HEK293T (cell line): ENCODE measurements at regions not wholly inside any gene's neighbourhood (a gene's known extent, or its start where the extent isn't known, plus 50 kb on each side); places are given as distances from the start of the nearest gene placed in this dataset.

Experiments
- CTCF ChIA-PET: fragments of 350-600 bp; formaldehyde crosslinking; extraction: SDS; loops from one replicate; lab custom pipeline; 2021; ENCODE audit warnings: antibody characterized with exemption, inconsistent platforms; lab: Yijun Ruan, JAX
- POLR2A ChIA-PET: fragments of 350-600 bp; formaldehyde crosslinking; extraction: SDS; loops from one replicate; lab custom pipeline; 2020; ENCODE audit warnings: antibody characterized with exemption, inconsistent platforms; lab: Yijun Ruan, JAX
- DNase-seq: peaks from one replicate; pipeline ENCODE4 v3.0.0; 2012; ENCODE audit warnings: mixed read lengths; ENCODE audit errors: extremely low spot score
- ARNT ChIP-seq: fragments of 450-650 bp; IDR thresholded peaks from 2 replicates; pipeline ENCODE4 v1.6.1; 2017; ENCODE audit warnings: mild to moderate bottlenecking
- BHLHE40 ChIP-seq: fragments of 450-650 bp; IDR thresholded peaks from 2 replicates; pipeline ENCODE4 v1.6.1; 2016; ENCODE audit warnings: mild to moderate bottlenecking, moderate library complexity, borderline replicate concordance
- CTBP1 ChIP-seq: fragments of 450-650 bp; IDR thresholded peaks from 2 replicates; pipeline ENCODE4 v1.6.1; 2016; ENCODE audit warnings: borderline replicate concordance
- ELF4 ChIP-seq: fragments of 450-650 bp; IDR thresholded peaks from 2 replicates; pipeline ENCODE4 v1.6.1; 2017; ENCODE audit warnings: antibody characterized with exemption
- FOXA1 ChIP-seq: fragments of 450-650 bp; IDR thresholded peaks from 2 replicates; pipeline ENCODE4 v1.6.1; 2016; ENCODE audit warnings: mild to moderate bottlenecking
- FOXK2 ChIP-seq: fragments of 450-650 bp; IDR thresholded peaks from 2 replicates; pipeline ENCODE4 v1.6.1; 2016; ENCODE audit warnings: mild to moderate bottlenecking
- FOXM1 ChIP-seq: fragments of 450-650 bp; IDR thresholded peaks from 2 replicates; pipeline ENCODE4 v1.6.1; 2017; ENCODE audit warnings: mild to moderate bottlenecking, borderline replicate concordance
- HDGF ChIP-seq: fragments of 450-650 bp; IDR thresholded peaks from 2 replicates; pipeline ENCODE4 v1.6.1; 2017; ENCODE audit warnings: antibody characterized with exemption, borderline replicate concordance
- L3MBTL2 ChIP-seq: fragments of 450-650 bp; conservative IDR thresholded peaks from 2 replicates; pipeline ENCODE4 v1.6.1; 2016; ENCODE audit warnings: mild to moderate bottlenecking
- LEF1 ChIP-seq: fragments of 450-650 bp; IDR thresholded peaks from 2 replicates; pipeline ENCODE4 v1.6.1; 2017; ENCODE audit warnings: mild to moderate bottlenecking, borderline replicate concordance
- NFRKB ChIP-seq: fragments of 450-650 bp; IDR thresholded peaks from 2 replicates; pipeline ENCODE4 v1.6.1; 2016; ENCODE audit warnings: mild to moderate bottlenecking, moderate library complexity
- PKNOX1 ChIP-seq: fragments of 450-650 bp; IDR thresholded peaks from 2 replicates; pipeline ENCODE4 v1.6.1; 2016
- SP1 ChIP-seq: fragments of 450-650 bp; IDR thresholded peaks from 2 replicates; pipeline ENCODE4 v1.6.1; 2017
- SUZ12 ChIP-seq: fragments of 450-650 bp; IDR thresholded peaks from 2 replicates; pipeline ENCODE4 v1.6.1; 2016; ENCODE audit warnings: mild to moderate bottlenecking
- TARDBP ChIP-seq: fragments of 450-650 bp; IDR thresholded peaks from 2 replicates; pipeline ENCODE4 v1.6.1; 2016
- ZNF384 ChIP-seq: fragments of 450-650 bp; IDR thresholded peaks from 2 replicates; pipeline ENCODE4 v1.6.1; 2016

GRCh38 chr12:93019975-93020630 is 91.0 kb upstream of the EEA1 start:
- TF ChIP-seq SP1 (no peak), LEF1 (no peak), BHLHE40 (no peak), ELF4 (no peak), TARDBP (no peak), CTBP1 (no peak), FOXK2 (no peak), NFRKB (no peak), ARNT (no peak), PKNOX1 (no peak), SUZ12 (no peak), HDGF (no peak), FOXM1 (no peak), L3MBTL2 (no peak)
- POLR2A ChIA-PET = no interaction called here
- CTCF ChIA-PET = interaction anchor here (0.6 to 1.5 kb wide), 4 partner anchors 11 to 99 kb away, joined by 3 to 4 read pairs (median 4); no protein-coding TSS in a partner anchor
- DNase-seq = no peak

GRCh38 chr12:93020631-93021597 is 91.8 kb upstream of the EEA1 start:
- ChIA-PET CTCF (interaction anchor here (0.8 kb wide), 1 partner anchor 98 kb away, joined by 3 read pairs; no protein-coding TSS in a partner anchor), POLR2A (no interaction called here)

GRCh38 chr12:93022603-93023340 is 93.7 kb upstream of the EEA1 start:
- ChIA-PET CTCF (interaction anchor here (0.6 kb wide), 1 partner anchor 19 kb away, joined by 3 read pairs; no protein-coding TSS in a partner anchor), POLR2A (no interaction called here)
- no peak for TF ChIP-seq PKNOX1
- TF ChIP-seq NFRKB = no peak
- TF ChIP-seq SUZ12 = no peak
- TF ChIP-seq FOXM1 = no peak
- no peak for TF ChIP-seq L3MBTL2
- no peak for TF ChIP-seq SP1
- no peak for TF ChIP-seq ELF4
- no peak for TF ChIP-seq CTBP1
- no peak for TF ChIP-seq FOXA1
- TF ChIP-seq TARDBP = no peak
- no peak for TF ChIP-seq LEF1
- TF ChIP-seq ZNF384 = no peak
- DNase-seq = no peak

More at GRCh38 chr12:93020631-93021597, 91.8 kb upstream of the EEA1 start:
- TF ChIP-seq ARNT = no peak
- TF ChIP-seq L3MBTL2 = no peak
- no peak for TF ChIP-seq TARDBP
- no peak for TF ChIP-seq CTBP1
- TF ChIP-seq ZNF384 = no peak
- TF ChIP-seq SP1 = no peak
- no peak for TF ChIP-seq ELF4
- TF ChIP-seq PKNOX1 = no peak
- TF ChIP-seq NFRKB = no peak
- no peak for TF ChIP-seq FOXA1
- TF ChIP-seq HDGF = no peak
- no peak for TF ChIP-seq BHLHE40
- DNase-seq = no peak

GRCh38 chr12:93025145-93026103 is 96.3 kb upstream of the EEA1 start:
- ChIA-PET CTCF (interaction anchor here (0.8 kb wide), 1 partner anchor 379 kb away, joined by 3 read pairs; no protein-coding TSS in a partner anchor), POLR2A (no interaction called here)
- peak; percentile 35 for DNase-seq
- no peak for TF ChIP-seq FOXK2
- no peak for TF ChIP-seq NFRKB
- no peak for TF ChIP-seq ELF4
- no peak for TF ChIP-seq LEF1
- TF ChIP-seq SP1 = no peak
- no peak for TF ChIP-seq FOXM1
- no peak for TF ChIP-seq HDGF
- TF ChIP-seq PKNOX1 = no peak
- no peak for TF ChIP-seq BHLHE40
